Stimulated activated CD4-positive, alpha-beta T cell treated with anti-CD3 and anti-CD28 coated beads, Interleukin-12 subunit alpha, Interleukin-12 subunit beta, amount 100 ng/mL, for 48 hours (primary cell): ENCODE measurements at regions not wholly inside any gene's neighbourhood (a gene's known extent, or its start where the extent isn't known, plus 50 kb on each side); places are given as distances from the start of the nearest gene placed in this dataset.
A peak's percentile ranks its signal among the peaks of the same experiment; 100 is the strongest.

Experiments used
- DNase-seq, 3 donors: peaks; one replicate each; pipeline ENCODE4 v3.0.0-alpha.2; 2020; ENCODE audit warnings: low read depth in 2 of 3, low spot score in 1 of 3

DNA sequence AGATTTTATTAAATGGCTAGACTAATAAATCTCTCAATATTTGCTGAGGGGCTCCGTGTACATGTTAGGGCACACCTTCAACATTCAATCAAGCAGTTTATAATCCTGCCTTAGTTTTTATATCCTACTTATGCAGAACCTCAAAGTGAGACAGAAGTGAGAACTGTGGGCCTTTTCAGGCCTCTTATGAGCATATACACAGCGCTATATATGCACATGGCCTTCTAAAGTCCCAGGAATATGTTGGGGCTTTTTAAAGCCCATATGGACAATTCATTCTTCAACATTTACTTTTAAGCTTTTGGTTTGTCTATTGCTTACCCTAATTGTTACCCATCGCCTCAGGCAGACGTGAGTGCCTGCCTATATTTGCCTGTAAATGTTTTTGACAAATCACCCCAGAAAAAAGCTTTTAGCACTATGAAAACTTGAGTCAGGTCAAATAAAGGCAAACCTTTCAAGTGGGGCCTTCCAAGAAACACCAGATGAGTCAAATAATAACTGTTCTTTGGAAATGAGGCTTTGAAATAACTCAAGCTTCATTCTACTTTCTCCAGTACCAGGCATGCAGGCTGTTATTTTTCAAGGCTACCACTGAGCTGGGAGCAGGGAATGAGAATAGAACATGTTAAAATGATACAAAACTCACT is 58.2 kb downstream of the ESM1 start:
- no peak for DNase-seq

GRCh38 chr5:54924487-54924886 is 60.9 kb downstream of the ESM1 start:
- DNase-seq, result no peak

DNA sequence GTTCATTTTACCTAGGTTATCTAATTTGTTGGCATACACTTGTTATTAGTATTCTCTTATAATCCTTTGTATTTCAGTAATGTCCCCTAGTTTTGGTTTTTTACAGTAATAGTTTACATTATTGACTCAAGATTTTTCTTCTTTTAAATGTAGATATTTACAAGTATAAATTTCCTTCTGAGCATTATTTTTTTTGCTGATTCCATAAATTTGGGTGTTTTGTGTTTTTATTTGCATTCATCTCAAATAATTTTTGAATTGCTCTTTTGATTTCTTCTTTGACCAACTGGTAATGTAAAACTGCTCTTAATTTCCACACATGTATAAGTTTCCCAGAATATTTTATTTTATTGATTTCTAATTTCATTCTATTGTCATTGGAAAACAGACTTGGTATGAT is 68.1 kb downstream of the ESM1 start:
- DNase-seq, result no peak

- DNase-seq, result no peak
Observed at GRCh38 chr5:54915466-54916027, 69.8 kb downstream of the ESM1 start.

GRCh38 chr5:54912021-54912420 is 73.4 kb downstream of the ESM1 start:
- no peak for DNase-seq

DNA sequence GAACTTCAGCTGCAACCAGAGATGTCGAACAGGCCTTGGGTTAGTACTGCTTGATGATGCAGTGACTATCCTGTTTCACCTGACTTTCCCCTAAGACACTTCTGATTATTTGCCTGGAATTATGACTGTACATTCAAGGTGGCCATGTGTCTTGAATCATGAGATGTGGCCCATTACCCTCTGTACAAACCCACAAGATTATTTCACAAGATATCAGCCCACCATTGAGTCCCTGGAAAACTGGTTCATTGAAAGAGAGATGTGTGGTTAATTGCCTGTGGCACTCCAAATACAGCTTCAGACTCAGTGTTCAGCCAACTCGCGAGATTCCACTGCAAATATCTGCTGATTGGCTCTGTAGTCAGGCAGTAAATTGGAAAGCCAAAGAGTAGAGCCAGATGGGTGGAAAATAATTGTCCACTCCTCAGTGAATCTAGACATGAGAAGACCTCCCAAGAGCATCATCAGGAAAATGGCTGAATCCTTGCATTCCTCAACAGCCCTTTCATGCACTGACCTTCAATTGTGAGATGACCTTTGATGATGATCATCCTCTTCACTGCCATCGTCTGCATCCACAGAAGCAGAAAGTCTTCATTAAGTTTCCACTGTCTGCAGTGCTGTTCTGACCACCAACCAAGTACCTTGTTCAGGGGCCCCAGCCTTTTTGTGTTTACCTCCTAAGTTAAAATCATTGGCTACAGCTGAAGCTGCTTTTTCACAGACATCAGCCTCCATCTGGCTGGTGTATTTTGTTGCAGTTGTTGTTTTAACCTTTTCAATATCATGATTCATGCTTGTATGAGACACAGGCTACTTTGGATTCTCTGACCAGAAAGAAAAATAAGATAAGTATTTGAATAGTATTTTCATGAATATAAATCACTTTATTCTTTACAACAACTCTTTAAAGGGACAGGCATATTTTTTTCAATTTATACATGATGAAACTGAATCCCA is 75.2 kb downstream of the ESM1 start:
- no peak for DNase-seq

DNA sequence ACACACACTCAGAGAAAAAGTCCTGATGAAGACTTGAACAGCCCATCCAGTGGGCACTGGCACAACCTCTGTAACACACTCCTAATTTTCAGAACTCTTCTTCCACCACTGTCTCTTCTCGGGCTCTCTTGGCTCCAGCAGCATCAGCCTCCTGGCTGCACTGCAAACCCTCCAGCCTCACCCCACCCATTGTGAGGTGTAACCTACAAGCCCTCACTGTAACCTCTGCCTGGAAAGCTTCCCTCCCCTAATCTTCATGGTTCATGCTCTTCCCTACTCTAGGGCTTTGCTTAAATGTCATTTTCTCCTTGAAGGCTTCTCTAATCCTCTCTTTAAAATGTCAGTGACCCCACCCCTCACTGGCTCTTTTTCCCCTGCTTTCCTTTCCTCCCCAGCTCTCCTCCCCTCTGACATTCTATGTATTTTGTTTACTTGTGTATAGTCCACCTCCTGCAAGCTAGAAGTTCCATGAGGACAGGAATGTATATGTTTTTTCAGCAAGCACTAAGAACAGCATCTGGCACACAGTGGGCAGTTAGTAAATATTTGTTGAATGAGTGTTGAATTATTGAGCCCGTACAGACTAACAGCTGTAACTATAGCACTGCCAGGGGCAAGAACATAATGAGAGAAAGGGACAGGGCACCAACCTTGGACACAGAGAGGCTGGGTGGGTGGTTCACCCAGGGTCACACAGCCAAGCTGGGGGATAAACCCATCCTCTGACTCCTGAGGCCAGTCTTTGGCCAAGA is 76.4 kb downstream of the ESM1 start:
- no peak for DNase-seq

- peak; percentile 47 to 66 (median 61) for DNase-seq
Observed at GRCh38 chr5:54905942-54906537, 79.4 kb downstream of the ESM1 start.

DNA sequence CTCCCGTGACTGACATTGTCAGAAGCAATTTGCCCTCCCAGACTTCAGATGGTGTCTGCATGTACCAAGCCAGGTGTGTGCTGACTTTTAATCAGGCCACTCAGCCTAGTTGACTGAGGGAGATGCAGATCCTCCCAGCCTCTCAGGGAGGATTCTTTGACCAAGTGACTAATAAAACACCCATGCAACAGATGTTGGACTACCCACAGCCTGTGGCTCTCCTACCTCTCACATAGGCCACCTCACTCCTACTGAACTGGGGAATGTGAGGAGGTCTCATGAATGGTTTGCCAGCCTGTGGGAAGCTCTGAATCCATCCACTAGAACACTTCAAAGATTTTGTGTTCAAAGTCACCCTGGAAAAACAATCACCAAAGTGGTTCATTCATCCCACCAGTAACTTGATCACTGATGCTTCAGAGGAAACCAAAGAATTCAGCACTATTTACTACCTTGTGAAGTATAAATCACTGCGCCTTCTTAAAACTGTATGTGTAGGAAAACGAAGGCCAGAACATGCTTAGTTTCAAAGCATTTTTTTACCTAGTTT is 80.1 kb downstream of the ESM1 start:
- no peak for DNase-seq

DNA sequence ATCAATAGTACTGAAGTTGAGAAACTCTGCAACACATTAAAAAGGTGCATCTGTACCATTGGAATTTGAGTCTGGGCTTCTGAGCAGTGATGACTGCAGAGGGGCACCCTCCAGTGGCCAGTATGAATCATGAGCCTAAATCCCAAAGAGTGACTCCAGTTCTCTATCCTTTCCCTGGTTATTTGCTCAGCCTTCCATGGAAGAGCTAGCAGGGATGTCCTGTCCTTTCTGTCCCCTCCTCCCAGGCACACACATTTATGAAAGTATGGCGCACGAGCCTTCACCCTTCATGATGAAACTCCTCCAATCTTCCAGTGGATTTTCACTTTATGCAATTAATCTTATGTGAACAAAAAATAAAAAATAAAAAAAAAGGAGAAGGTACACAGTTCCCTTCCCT is 81.0 kb downstream of the ESM1 start:
- no peak for DNase-seq

DNA sequence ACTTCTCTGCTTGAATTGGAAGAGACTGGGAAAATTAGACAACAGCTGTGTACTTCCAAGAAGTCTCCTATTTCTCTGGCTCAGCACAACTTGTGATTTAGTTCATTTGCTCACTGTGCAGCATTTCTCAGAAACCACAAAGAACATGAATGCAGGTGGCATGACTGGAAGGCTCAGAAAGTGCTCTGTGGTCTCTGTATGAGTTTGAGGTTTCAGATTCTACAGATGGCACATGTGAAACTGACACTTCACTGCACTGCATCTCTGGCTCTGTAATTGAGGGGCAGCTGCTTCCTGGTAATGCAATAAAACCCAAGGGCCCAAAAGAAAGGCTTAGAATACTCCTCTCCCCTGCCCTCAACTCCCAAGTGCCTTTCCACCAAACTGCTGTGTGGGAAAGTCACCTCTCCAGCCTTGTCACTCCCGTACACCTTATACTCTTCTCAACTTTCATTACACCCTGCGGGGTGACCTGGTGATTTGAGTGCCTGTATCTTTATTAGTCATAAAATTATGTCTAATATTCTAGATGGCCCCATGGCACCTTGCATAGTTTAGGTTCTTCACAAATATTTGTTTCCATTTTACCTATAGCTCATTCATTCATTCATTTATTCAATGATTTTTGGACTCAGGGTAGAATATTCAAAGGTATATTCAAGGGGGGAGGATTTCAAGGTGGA is 82.5 kb downstream of the ESM1 start:
- peak; percentile 28 to 49 (median 30) for DNase-seq

GRCh38 chr5:54900984-54901725 is 84.2 kb downstream of the ESM1 start:
- DNase-seq, result no peak

GRCh38 chr5:54897001-54897400 is 88.4 kb downstream of the ESM1 start:
- DNase-seq, result no peak

- no peak for DNase-seq
Observed at GRCh38 chr5:54895816-54896341, 89.5 kb downstream of the ESM1 start.

DNA sequence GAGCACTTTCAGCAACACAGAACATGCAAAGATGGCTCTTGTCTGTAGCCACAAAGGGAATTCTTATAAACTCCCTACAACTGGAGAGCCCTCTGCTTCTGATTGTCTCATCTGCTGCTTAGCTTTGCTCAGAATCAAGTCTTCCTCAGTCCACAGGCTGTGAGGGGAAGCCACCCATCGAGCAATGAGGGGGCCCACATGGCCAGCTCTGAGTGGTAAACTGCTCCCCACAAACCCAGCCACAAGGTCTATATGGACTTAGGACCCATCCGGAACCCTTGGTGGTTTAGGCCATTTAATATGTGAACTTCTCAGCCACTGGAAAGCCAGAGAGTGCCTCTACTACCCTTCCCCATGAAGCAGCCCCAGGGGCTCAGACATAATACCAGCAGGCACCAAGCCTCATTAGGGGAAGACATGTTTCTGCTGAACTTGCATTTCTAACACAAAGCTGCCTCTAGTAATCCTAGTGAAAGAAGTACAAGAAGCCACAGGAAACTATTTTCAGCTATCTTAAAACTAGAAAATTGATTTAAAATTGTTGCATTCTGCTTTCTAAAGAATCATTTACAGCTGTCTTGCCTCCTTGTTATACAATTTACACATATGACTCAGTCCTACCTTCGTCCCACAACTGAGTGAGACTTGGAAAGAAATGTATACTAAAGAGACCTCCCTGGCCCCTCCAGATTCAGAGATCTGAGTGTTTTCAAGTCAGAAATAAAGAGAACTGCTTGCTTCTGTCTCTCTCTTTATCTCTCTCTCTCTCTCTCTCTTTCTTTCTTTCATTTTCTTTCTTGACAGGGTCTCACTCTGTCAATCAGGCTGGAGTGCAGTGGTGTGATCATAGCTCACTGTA is 90.2 kb downstream of the ESM1 start:
- no peak for DNase-seq

- DNase-seq, result no peak
Observed at GRCh38 chr5:54889826-54890225, 95.6 kb downstream of the ESM1 start.

- no peak for DNase-seq
Observed at GRCh38 chr5:54887663-54888062, 97.7 kb downstream of the ESM1 start.

- no peak for DNase-seq
Observed at GRCh38 chr5:54886866-54887265, 98.5 kb downstream of the ESM1 start.
